ENCODE measurements at regions not wholly inside any gene's neighbourhood (a gene's known extent, or its start where the extent isn't known, plus 50 kb on each side); places are given as distances from the start of the nearest gene placed in this dataset.

DNA sequence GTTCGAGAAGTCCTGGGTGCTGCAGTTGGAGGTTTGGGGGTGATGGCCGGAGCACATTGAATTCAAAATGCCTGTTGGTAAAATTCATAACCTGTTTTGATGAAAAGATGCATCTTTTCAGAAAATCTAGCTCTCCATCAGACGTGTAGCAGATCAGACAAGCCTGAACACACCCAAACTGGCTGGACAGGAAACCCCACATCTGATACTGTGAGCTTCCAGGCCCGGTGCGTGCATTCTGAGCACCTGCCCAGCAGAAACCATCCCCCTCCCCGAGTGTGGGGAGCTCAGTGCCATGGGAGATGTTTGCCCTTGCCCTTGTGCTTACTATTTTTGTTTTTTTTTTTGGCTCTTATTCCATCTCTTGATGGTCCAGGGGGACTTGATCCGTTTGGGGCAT is 417.1 kb downstream of the TCERG1L start:
- H3K4me3 ChIP-seq, result no peak overlapping the region
- no peaks in the 10 kb centered on the region for H3K4me1 ChIP-seq
- 37% methylated on average over 7 of the region's 7 CpGs for WGBS (ENCODE audit: insufficient coverage, low coverage, low lambda C conversion rate, missing lambda C conversion rate)
- no peaks in the 10 kb centered on the region for H3K27me3 ChIP-seq
- no peaks in the 10 kb centered on the region for H3K36me3 ChIP-seq
- no peak for DNase-seq
- no peak for ATAC-seq
- intact Hi-C loops (cut with DNase I), result no loop called here
- H3K9me3 ChIP-seq, result no peaks in the 10 kb centered on the region
- TF ChIP-seq POLR2A (IDR thresholded peaks at IDR 0.05), result no peak
- TF ChIP-seq, protein P1, sequence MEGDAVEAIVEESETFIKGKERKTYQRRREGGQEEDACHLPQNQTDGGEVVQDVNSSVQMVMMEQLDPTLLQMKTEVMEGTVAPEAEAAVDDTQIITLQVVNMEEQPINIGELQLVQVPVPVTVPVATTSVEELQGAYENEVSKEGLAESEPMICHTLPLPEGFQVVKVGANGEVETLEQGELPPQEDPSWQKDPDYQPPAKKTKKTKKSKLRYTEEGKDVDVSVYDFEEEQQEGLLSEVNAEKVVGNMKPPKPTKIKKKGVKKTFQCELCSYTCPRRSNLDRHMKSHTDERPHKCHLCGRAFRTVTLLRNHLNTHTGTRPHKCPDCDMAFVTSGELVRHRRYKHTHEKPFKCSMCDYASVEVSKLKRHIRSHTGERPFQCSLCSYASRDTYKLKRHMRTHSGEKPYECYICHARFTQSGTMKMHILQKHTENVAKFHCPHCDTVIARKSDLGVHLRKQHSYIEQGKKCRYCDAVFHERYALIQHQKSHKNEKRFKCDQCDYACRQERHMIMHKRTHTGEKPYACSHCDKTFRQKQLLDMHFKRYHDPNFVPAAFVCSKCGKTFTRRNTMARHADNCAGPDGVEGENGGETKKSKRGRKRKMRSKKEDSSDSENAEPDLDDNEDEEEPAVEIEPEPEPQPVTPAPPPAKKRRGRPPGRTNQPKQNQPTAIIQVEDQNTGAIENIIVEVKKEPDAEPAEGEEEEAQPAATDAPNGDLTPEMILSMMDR (IDR thresholded peaks at IDR 0.05), result no peak
- H3K27ac ChIP-seq, result no peak overlapping the region

DNA sequence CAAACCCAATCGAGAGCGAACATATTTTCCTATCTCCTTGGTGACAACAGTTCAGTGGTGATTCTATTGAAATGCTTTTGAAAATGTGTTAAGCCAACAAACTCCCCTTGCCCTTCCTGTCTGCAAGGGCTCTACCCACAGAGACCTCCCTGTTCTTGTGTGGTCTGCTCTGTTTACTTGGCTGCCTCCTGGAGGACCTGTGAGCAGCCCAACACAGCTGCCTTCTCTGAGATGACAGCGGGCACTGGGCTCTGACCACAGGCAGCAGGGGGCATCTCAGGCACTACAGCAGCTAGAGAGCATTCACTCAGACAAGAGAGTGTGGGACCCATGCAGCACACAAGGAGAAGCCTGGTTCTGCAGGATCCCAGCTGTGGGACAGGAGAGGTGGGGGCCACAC is 416.4 kb downstream of the TCERG1L start:
- DNase-seq (no peak), ATAC-seq (no peak)
- Histone ChIP-seq H3K27me3 (no peaks in the 10 kb centered on the region), H3K36me3 (no peaks in the 10 kb centered on the region), H3K4me3 (no peak overlapping the region), H3K27ac (no peak overlapping the region), H3K4me1 (no peaks in the 10 kb centered on the region), H3K9me3 (no peaks in the 10 kb centered on the region)
- intact Hi-C loops (cut with DNase I), result no loop called here
- no peak for TF ChIP-seq POLR2A (IDR thresholded peaks at IDR 0.05)
- TF ChIP-seq, protein P1 (IDR thresholded peaks at IDR 0.05), result no peak
- 85% methylated on average over 2 of the region's 3 CpGs for WGBS (ENCODE audit: insufficient coverage, low coverage, low lambda C conversion rate, missing lambda C conversion rate)

DNA sequence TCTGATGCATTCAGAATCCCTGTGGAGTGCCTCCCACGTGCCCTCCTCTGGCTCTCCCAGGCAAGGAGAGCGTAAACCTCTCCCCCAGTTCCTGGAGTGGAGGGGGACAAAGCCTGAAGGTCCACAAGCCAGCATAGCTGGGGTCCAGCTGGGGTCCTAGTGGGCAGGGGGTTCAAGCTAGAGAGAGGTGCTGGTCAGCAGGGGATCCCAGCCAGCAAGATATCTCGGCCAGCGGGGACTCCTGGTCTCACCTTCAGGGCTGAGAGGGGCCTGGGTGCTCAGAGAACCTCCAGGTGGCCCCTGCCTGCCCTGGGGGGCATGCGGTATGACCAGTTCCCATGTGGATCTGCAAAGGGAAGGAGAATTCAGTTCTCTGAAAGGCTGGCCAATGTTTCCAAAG is 413.7 kb downstream of the TCERG1L start:
- Histone ChIP-seq H3K27ac (no peak overlapping the region), H3K36me3 (no peaks in the 10 kb centered on the region), H3K4me3 (no peak overlapping the region), H3K27me3 (no peaks in the 10 kb centered on the region), H3K4me1 (no peaks in the 10 kb centered on the region), H3K9me3 (no peaks in the 10 kb centered on the region)
- no peak for ATAC-seq
- 40% methylated on average over 1 of the region's 5 CpGs for WGBS (ENCODE audit: insufficient coverage, low coverage, low lambda C conversion rate, missing lambda C conversion rate)
- intact Hi-C loops (cut with DNase I), result no loop called here
- TF ChIP-seq POLR2A (IDR thresholded peaks at IDR 0.05), result no peak
- TF ChIP-seq, protein P1 (IDR thresholded peaks at IDR 0.05), result no peak
- no peak for DNase-seq

DNA sequence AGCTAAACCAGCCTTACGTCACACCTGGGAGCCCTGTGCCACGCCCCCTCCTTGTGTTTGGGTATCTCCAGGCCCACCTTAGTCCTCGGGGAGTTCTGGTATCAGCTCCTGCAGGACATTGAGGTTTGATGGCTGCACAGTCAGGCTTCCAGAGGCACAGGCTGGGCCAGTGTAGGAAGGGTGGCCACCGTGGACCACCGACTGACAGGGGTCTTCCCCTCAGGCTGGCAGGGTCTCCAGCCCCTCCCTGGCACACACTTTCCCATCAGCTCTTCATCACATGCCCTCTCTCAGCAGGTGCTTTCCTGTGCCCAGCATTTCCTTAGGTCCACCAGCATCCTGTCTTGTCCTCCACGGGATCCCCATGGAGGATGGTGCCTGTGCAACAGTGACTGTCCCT is 413.1 kb downstream of the TCERG1L start:
- Histone ChIP-seq H3K4me3 (no peak overlapping the region), H3K27ac (no peak overlapping the region), H3K27me3 (no peaks in the 10 kb centered on the region), H3K4me1 (no peaks in the 10 kb centered on the region), H3K9me3 (no peaks in the 10 kb centered on the region), H3K36me3 (no peaks in the 10 kb centered on the region)
- TF ChIP-seq POLR2A (IDR thresholded peaks at IDR 0.05), result no peak
- TF ChIP-seq, protein P1 (IDR thresholded peaks at IDR 0.05), result no peak
- DNase-seq (no peak), ATAC-seq (no peak)
- intact Hi-C loops (cut with DNase I), result no loop called here
- WGBS (ENCODE audit: insufficient coverage, low coverage, low lambda C conversion rate, missing lambda C conversion rate), result 57% methylated on average over 1 of the region's 6 CpGs

DNA sequence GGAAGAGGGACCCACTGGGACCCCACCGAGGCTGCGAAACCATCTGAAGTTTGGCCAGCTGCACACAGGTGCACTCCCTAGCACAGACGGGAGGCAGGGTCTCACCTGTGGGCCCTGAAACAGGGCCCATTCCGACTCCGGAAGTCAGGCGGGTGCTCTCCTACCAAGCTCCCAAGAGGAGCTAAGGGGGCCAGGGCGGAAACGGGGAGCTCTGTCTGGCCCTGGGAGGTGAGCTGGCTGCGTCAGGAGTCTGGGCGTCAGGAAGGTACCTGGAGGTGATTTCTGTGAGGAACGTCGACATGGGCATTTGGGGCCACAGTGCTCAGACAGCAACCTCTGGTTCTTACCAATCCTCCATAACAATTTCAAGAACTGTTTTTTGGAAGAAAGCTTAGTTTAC is 411.7 kb downstream of the TCERG1L start:
- no peak for ATAC-seq
- DNase-seq, result no peak
- TF ChIP-seq, protein P1 (IDR thresholded peaks at IDR 0.05), result no peak

More for the DNA sequence above, 411.7 kb downstream of the TCERG1L start:
- 60% methylated on average over 2 of the region's 12 CpGs for WGBS (ENCODE audit: insufficient coverage, low coverage, low lambda C conversion rate, missing lambda C conversion rate)
- Histone ChIP-seq H3K4me1 (no peaks in the 10 kb centered on the region), H3K27me3 (no peaks in the 10 kb centered on the region), H3K27ac (no peak overlapping the region), H3K4me3 (no peak overlapping the region), H3K36me3 (no peaks in the 10 kb centered on the region), H3K9me3 (no peaks in the 10 kb centered on the region)
- intact Hi-C loops (cut with DNase I), result no loop called here

All from right lobe of liver (tissue), 6 donors.